ENCODE measurements at regions not wholly inside any gene's neighbourhood (a gene's known extent, or its start where the extent isn't known, plus 50 kb on each side); places are given as distances from the start of the nearest gene placed in this dataset.

DNA sequence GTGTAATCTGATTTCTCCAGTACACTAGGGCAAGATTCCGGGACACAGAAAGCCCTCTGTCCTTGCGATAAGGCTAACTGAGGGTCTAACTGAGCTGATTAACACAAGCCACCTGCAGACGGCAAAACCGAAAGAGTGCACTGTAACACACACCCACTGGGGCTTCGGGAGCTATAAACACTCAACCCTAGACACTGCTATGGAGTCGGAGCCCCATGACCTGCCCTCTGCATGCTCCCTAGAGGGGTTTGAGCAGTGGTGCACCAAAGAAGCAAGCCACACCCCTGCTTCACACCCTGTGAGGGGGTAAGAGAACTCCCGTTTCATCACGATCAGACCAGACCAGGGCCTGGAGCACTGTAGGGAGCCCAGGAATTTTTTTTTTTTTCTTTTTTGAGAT is 72.4 kb downstream of the DMRTA2 start:
- WGBS (ENCODE audit: insufficient coverage) = 89% methylated on average over 8 of the region's 8 CpGs
- DNase-seq (no peak), ATAC-seq (no peak)
- Histone ChIP-seq H3K4me3 (ENCODE audit: low read length) (no peak overlapping the region), H3K27me3 (ENCODE audit: control insufficient read depth, insufficient read depth, low read length) (no peaks in the 10 kb centered on the region), H3K36me3 (ENCODE audit: control insufficient read depth, insufficient read depth, low read length) (no peaks in the 10 kb centered on the region), H3K4me1 (ENCODE audit: control insufficient read depth, insufficient read depth, low read length) (no peaks in the 10 kb centered on the region), H3K9me3 (ENCODE audit: control insufficient read depth, insufficient read depth, low read length) (no peaks in the 10 kb centered on the region), H3K27ac (ENCODE audit: low read length) (no peak overlapping the region)
- Mint-ChIP-seq H3K27ac (no peak overlapping the region), H3K4me1 (no peaks in the 10 kb centered on the region), H3K27me3 (ENCODE audit: low read depth in 2 of 2) (peaks cover 21 to 22% of the 10 kb centered on the region in 2 donors), H3K36me3 (no peaks in the 10 kb centered on the region), H3K4me3 (no peak overlapping the region), H3K9me3 (no peaks in the 10 kb centered on the region)
- TF ChIP-seq, protein P1, sequence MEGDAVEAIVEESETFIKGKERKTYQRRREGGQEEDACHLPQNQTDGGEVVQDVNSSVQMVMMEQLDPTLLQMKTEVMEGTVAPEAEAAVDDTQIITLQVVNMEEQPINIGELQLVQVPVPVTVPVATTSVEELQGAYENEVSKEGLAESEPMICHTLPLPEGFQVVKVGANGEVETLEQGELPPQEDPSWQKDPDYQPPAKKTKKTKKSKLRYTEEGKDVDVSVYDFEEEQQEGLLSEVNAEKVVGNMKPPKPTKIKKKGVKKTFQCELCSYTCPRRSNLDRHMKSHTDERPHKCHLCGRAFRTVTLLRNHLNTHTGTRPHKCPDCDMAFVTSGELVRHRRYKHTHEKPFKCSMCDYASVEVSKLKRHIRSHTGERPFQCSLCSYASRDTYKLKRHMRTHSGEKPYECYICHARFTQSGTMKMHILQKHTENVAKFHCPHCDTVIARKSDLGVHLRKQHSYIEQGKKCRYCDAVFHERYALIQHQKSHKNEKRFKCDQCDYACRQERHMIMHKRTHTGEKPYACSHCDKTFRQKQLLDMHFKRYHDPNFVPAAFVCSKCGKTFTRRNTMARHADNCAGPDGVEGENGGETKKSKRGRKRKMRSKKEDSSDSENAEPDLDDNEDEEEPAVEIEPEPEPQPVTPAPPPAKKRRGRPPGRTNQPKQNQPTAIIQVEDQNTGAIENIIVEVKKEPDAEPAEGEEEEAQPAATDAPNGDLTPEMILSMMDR (IDR thresholded peaks at IDR 0.05) = no peak
- intact Hi-C loops (cut with micrococcal nuclease) = no loop called here

DNA sequence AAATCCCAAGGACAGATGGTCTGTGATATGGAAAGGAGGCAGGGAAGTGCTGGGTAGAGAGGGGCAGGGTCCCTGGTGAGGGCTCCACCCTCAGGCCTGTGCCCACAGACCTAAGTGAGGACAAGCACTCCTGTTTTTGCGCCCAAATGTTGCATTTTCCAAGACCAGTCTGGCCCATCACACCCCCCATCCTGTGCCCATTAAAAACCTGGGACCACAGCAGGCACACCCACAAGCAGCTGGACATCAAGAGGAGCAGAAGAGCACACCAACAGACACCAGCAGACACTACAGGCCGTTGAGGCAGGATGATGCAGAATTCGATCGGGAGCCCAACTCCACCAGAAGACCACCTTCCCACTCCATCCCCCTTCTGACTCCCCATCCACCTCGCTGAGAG is 72.8 kb downstream of the DMRTA2 start:
- TF ChIP-seq, protein P1 (IDR thresholded peaks at IDR 0.05) = no peak
- WGBS (ENCODE audit: insufficient coverage) = 63% methylated on average over 5 of the region's 5 CpGs
- no peak overlapping the region for H3K27ac Mint-ChIP-seq
- no peak overlapping the region for H3K4me3 ChIP-seq (ENCODE audit: low read length)
- no peaks in the 10 kb centered on the region for H3K9me3 Mint-ChIP-seq
- H3K4me1 Mint-ChIP-seq = no peaks in the 10 kb centered on the region
- H3K4me3 Mint-ChIP-seq = no peak overlapping the region
- intact Hi-C loops (cut with micrococcal nuclease) = no loop called here
- H3K27me3 ChIP-seq (ENCODE audit: control insufficient read depth, insufficient read depth, low read length) = no peaks in the 10 kb centered on the region
- no peak for ATAC-seq
- no peaks in the 10 kb centered on the region for H3K4me1 ChIP-seq (ENCODE audit: control insufficient read depth, insufficient read depth, low read length)
- peaks cover 17 to 18% of the 10 kb centered on the region in 2 donors for H3K27me3 Mint-ChIP-seq (ENCODE audit: low read depth in 2 of 2)
- no peak overlapping the region for H3K27ac ChIP-seq (ENCODE audit: low read length)
- DNase-seq = no peak
- H3K36me3 Mint-ChIP-seq = no peaks in the 10 kb centered on the region
- H3K36me3 ChIP-seq (ENCODE audit: control insufficient read depth, insufficient read depth, low read length) = no peaks in the 10 kb centered on the region
- no peaks in the 10 kb centered on the region for H3K9me3 ChIP-seq (ENCODE audit: control insufficient read depth, insufficient read depth, low read length)

DNA sequence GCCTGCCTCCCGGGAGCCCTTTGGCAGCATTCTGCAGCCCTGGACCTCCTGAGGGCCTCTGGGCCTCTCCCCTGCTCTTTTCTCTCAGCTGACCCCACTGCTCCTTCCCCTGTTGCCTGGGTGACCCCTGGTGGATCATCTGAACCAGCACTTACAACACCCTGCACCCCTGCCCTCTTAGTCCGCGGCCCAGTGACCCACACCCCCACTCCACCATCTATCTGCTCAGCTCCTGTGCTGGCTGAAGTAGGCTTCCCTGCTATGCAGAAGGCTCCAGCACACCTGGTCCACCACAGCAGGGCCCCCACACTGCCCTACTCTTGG is 74.0 kb downstream of the DMRTA2 start:
- H3K27ac ChIP-seq (ENCODE audit: low read length) = no peak overlapping the region
- 53% methylated on average over 3 of the region's 3 CpGs for WGBS (ENCODE audit: insufficient coverage)
- intact Hi-C loops (cut with micrococcal nuclease) = loop anchor here (10.0 kb wide), 1 partner anchor 1434 kb away; no protein-coding TSS in a partner anchor

More for the DNA sequence above, 74.0 kb downstream of the DMRTA2 start:
- no peaks in the 10 kb centered on the region for H3K36me3 Mint-ChIP-seq
- Histone ChIP-seq H3K9me3 (ENCODE audit: control insufficient read depth, insufficient read depth, low read length) (no peaks in the 10 kb centered on the region), H3K4me1 (ENCODE audit: control insufficient read depth, insufficient read depth, low read length) (no peaks in the 10 kb centered on the region), H3K4me3 (ENCODE audit: low read length) (no peak overlapping the region), H3K27me3 (ENCODE audit: control insufficient read depth, insufficient read depth, low read length) (no peaks in the 10 kb centered on the region), H3K36me3 (ENCODE audit: control insufficient read depth, insufficient read depth, low read length) (no peaks in the 10 kb centered on the region)
- peaks cover 13 to 20% of the 10 kb centered on the region in 2 donors for H3K27me3 Mint-ChIP-seq (ENCODE audit: low read depth in 2 of 2)
- H3K9me3 Mint-ChIP-seq = no peaks in the 10 kb centered on the region
- TF ChIP-seq, protein P1 (IDR thresholded peaks at IDR 0.05) = no peak
- ATAC-seq = no peak
- no peak overlapping the region for H3K27ac Mint-ChIP-seq
- H3K4me3 Mint-ChIP-seq = no peak overlapping the region
- DNase-seq = no peak
- H3K4me1 Mint-ChIP-seq = no peaks in the 10 kb centered on the region

Measured in natural killer cell (primary cell).